Pancreas (tissue), 10 donors: ENCODE measurements at regions not wholly inside any gene's neighbourhood (a gene's known extent, or its start where the extent isn't known, plus 50 kb on each side); places are given as distances from the start of the nearest gene placed in this dataset.

Experiments
- ATAC-seq, 4 donors: fragments of 200-7000 bp; cut with Tn5 transposase; one replicate each; pipeline versions ENCODE4 v1.8.0 to v1.9.1; 2020; ENCODE audit warnings: mild to moderate bottlenecking in 4 of 4, moderate library complexity in 4 of 4
- DNase-seq, 6 donors: peaks; one replicate each; pipeline ENCODE4 v3.0.0-alpha.2; 2020
- FAIRE-seq: peaks from 2 replicates; lab custom pipeline; 2012; peaks lifted over from hg19 to GRCh38; lab: Jason Lieb, UNC
- H3K27ac ChIP-seq, 4 donors: fragments of 200-600 bp; sonication (generic); 1 replicate in 3 of 4; 2 replicates in 1 of 4; pipeline versions ENCODE4 v1.5.0 to v1.8.0; 2020
- H3K27me3 ChIP-seq, 4 donors: fragments of 200-600 bp; one replicate each; pipeline ENCODE4 v1.8.0; 2021
- H3K36me3 ChIP-seq, 3 donors: fragments of 200-600 bp; sonication (generic) in 1 of 3; one replicate each; pipeline versions ENCODE4 v1.5.0 to v1.8.0; 2020 to 2021
- H3K4me1 ChIP-seq, 3 donors: fragments of 200-600 bp; one replicate each; pipeline ENCODE4 v1.8.0; 2021
- H3K4me3 ChIP-seq, 4 donors: fragments of 200-600 bp; sonication (generic) in 2 of 4; one replicate each; pipeline versions ENCODE4 v1.5.0 to v1.8.0; 2020 to 2021
- H3K9me3 ChIP-seq, 4 donors: fragments of 200-600 bp; one replicate each; pipeline ENCODE4 v1.8.0; 2021
- WGBS, 2 donors: extraction: QIAGEN DNeasy Blood & Tissue Kit; methylation state at CpG; one replicate each; pipeline ENCODE4 v1.1.7; 2013; 5-methylcytosine and 5-hydroxymethylcytosine counted together
- intact Hi-C, 3 donors: fragments of 100-400 bp; cut with DNase I; formaldehyde crosslinking; loops; one replicate each; pipeline versions ENCODE4 v1.11.1 to v1.14.2; 2022
- TF ChIP-seq, protein P1 (sequence below), 4 donors: fragments of 200-600 bp; sonication (generic) in 3 of 4; IDR thresholded peaks; one replicate each; pipeline versions ENCODE4 v1.5.0 to v1.8.0; 2021; ENCODE audit warnings: antibody characterized with exemption in 4 of 4
- donor health status: healthy with polysubstance abuse.
- donor health status: DM: no; HTN: no; CAD: no; lungs with moderate emphysema.
- donor health status: DM: no; HTN: no; CAD: no.
- donor health status: control.
- donor health status: control.
- donor health status: Bipolar disorder and iron deficiency.
- donor health status: DM: yes; HTN: yes; CAD: no.
- donor health status: DM: no; HTN: no; CAD: no.
- donor health status: DM: no; HTN: no; CAD: no.
- donor health status: DM: yes; HTN: yes; CAD: no.

DNA sequence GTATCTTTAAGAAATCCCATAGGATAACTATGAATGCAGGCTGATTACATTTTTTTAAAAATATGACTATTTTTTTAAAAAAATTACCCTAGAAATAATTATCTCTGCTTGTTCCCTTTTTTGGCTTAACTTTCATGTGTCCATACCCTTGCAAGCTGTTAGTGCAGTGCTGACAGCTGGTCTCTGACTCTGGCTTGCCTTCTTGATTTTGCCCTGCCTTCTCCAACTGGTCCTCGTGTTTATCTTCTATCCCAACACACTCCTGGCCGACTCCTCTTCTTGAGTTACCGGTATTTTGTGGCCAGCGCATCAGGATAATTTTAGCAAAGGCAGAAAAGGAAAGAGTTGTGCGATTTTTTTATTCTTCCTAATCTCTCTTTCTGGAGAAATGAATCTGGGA is 111.7 kb upstream of the STARD3NL start:
- DNase-seq, result no peak
- Histone ChIP-seq H3K27me3 (no peaks in the 10 kb centered on the region), H3K9me3 (no peaks in the 10 kb centered on the region), H3K4me3 (no peak overlapping the region), H3K4me1 (no peaks in the 10 kb centered on the region), H3K27ac (no peak overlapping the region), H3K36me3 (no peaks in the 10 kb centered on the region)
- FAIRE-seq, result no peak
- intact Hi-C loops, result no loop called here
- 76 to 84% methylated on average over 5 of the region's 5 CpGs for WGBS, 2 donors
- no peak for ATAC-seq
- TF ChIP-seq, protein P1, sequence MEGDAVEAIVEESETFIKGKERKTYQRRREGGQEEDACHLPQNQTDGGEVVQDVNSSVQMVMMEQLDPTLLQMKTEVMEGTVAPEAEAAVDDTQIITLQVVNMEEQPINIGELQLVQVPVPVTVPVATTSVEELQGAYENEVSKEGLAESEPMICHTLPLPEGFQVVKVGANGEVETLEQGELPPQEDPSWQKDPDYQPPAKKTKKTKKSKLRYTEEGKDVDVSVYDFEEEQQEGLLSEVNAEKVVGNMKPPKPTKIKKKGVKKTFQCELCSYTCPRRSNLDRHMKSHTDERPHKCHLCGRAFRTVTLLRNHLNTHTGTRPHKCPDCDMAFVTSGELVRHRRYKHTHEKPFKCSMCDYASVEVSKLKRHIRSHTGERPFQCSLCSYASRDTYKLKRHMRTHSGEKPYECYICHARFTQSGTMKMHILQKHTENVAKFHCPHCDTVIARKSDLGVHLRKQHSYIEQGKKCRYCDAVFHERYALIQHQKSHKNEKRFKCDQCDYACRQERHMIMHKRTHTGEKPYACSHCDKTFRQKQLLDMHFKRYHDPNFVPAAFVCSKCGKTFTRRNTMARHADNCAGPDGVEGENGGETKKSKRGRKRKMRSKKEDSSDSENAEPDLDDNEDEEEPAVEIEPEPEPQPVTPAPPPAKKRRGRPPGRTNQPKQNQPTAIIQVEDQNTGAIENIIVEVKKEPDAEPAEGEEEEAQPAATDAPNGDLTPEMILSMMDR (IDR thresholded peaks at IDR 0.05), result no peak

DNA sequence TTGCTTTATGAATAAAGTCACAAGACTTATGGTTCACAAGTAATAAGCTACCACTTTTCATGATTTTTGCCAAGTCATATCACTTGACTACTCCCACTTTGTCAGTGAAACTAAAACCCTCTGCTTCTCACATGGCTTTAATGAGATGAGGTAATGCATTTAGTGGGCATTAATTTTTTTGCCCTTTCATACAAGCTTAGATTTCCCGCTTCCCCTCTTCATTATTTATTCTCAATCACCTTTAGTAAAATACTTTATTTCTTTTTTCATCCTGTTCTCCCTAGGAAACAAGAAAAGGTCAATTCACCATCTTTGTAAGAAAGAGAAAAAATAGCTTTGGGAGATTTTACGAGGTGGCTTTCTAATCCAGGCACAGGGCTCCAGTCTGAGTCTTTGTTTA is 109.6 kb upstream of the STARD3NL start:
- intact Hi-C loops, result no loop called here
- H3K27ac ChIP-seq, result no peak overlapping the region
- WGBS, 2 donors, result 81 to 88% methylated on average over 2 of the region's 2 CpGs
- no peaks in the 10 kb centered on the region for H3K9me3 ChIP-seq
- H3K4me1 ChIP-seq, result no peaks in the 10 kb centered on the region
- DNase-seq (no peak), FAIRE-seq (no peak), ATAC-seq (no peak)
- H3K4me3 ChIP-seq, result no peak overlapping the region
- no peaks in the 10 kb centered on the region for H3K36me3 ChIP-seq
- TF ChIP-seq, protein P1 (IDR thresholded peaks at IDR 0.05), result no peak
- no peaks in the 10 kb centered on the region for H3K27me3 ChIP-seq

DNA sequence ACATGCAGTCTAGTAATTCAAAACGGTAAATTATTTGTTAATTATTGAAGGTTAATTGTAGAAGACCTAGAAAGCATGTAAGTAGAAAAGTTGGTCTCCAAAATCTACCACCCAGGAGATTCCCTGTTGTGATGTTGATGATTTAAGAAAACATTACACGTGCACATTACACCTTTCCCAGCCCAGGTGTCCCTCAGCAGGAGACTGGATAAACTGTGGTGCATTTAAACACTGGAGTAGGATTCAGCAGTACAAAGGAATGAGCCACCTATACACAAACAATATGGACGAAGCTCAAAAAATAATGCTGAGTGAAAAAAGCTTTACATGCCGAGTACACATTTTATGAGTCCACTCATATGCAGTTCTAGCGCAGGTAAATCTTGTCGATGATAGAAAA is 109.0 kb upstream of the STARD3NL start:
- no peaks in the 10 kb centered on the region for H3K36me3 ChIP-seq
- TF ChIP-seq, protein P1 (IDR thresholded peaks at IDR 0.05), result no peak
- no peaks in the 10 kb centered on the region for H3K9me3 ChIP-seq
- intact Hi-C loops, result no loop called here
- H3K27ac ChIP-seq, result no peak overlapping the region
- ATAC-seq (no peak), DNase-seq (no peak), FAIRE-seq (no peak)
- H3K4me3 ChIP-seq, result no peak overlapping the region
- 78 to 84% methylated on average over 6 of the region's 6 CpGs for WGBS, 2 donors
- no peaks in the 10 kb centered on the region for H3K27me3 ChIP-seq
- H3K4me1 ChIP-seq, result no peaks in the 10 kb centered on the region

DNA sequence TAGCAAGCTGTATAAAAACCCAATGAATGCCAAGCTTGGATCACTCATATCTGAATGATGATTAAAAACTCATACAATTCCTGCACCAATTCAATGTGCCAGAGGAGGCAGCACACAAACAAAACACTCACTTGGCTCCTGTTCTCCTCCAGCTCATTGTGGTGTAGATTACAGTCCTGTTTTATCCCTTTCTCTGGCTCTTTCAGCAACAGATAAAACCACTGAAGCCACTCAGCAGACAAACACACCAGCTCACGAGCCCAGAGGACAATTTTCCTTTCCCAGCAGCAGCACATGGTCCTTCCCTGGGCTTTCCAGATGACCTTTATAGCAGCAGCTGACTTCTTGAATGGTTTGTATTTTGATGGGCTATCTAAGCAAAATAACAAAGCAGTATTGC is 107.3 kb upstream of the STARD3NL start:
- no peak overlapping the region for H3K27ac ChIP-seq
- no peaks in the 10 kb centered on the region for H3K9me3 ChIP-seq
- intact Hi-C loops, result no loop called here
- H3K4me3 ChIP-seq, result no peak overlapping the region
- DNase-seq (peak in 2 of 6 donors; percentile 16 to 23), FAIRE-seq (no peak), ATAC-seq (peak; percentile 69 to 87 (median 79))
- no peaks in the 10 kb centered on the region for H3K27me3 ChIP-seq
- TF ChIP-seq, protein P1 (IDR thresholded peaks at IDR 0.05), result peak in 3 of 4 donors; percentile 13 to 30 (median 30)
- H3K4me1 ChIP-seq, result no peaks in the 10 kb centered on the region
- H3K36me3 ChIP-seq, result no peaks in the 10 kb centered on the region
- 7 to 8% methylated on average over 1 of the region's 1 CpG for WGBS, 2 donors

DNA sequence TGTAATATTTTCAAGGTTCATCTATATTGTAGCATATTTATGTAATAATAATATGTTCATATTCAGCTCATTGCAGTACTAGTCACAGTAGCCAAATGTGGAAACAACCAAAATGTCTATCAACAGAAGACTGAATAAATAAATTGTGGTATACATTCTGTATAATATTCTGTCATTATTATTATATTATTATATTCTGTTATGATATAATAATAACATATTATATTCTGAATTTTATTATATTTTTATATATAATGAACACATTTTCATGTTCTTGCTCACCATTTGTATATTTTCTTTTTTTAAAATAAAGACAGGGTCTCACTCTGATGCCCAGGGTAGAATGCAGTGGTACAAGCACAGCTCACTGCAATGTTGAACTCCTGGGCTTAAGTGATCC is 91.2 kb upstream of the STARD3NL start:
- Histone ChIP-seq H3K27ac (no peak overlapping the region), H3K4me3 (no peak overlapping the region), H3K4me1 (no peaks in the 10 kb centered on the region), H3K27me3 (no peaks in the 10 kb centered on the region), H3K9me3 (no peaks in the 10 kb centered on the region), H3K36me3 (no peaks in the 10 kb centered on the region)
- TF ChIP-seq, protein P1 (IDR thresholded peaks at IDR 0.05), result no peak
- intact Hi-C loops, result no loop called here
- FAIRE-seq, result no peak
- DNase-seq, result no peak
- ATAC-seq, result no peak
